B cell (primary cell): ENCODE measurements at regions not wholly inside any gene's neighbourhood (a gene's known extent, or its start where the extent isn't known, plus 50 kb on each side); places are given as distances from the start of the nearest gene placed in this dataset.

Experiments
- ATAC-seq: fragments of 200-7000 bp; cut with Tn5 transposase; one replicate; pipeline ENCODE4 v1.10.0; 2021; ENCODE audit warnings: low read depth, mild to moderate bottlenecking, moderate number of reproducible peaks, moderate library complexity
- CTCF ChIA-PET: fragments of 350-600 bp; sonication (Branson Sonifier 250); formaldehyde crosslinking; loops from one replicate; lab custom pipeline; 2021; ENCODE audit warnings: antibody characterized with exemption, inconsistent platforms; lab: Charles Lee
- POLR2A ChIA-PET: fragments of 350-600 bp; sonication (Branson Sonifier 250); formaldehyde crosslinking; loops from one replicate; lab custom pipeline; 2021; ENCODE audit warnings: antibody characterized with exemption; lab: Charles Lee
- DNase-seq: peaks from one replicate; pipeline ENCODE4 v3.0.0; 2013
- H2AFZ ChIP-seq: 2 replicates; pipeline ENCODE4 v1.6.1; 2012; ENCODE audit warnings: mild to moderate bottlenecking, low read depth, low read length; ENCODE audit not compliant: insufficient read depth, poor library complexity, severe bottlenecking
- H3K27ac ChIP-seq, 2 donors: 1 replicate in 1 of 2; 2 replicates in 1 of 2; pipeline ENCODE4 v1.5.1; 2012 to 2013; ENCODE audit warnings: low read length in 2 of 2, mild to moderate bottlenecking in 2 of 2, moderate library complexity in 1 of 2
- H3K27me3 ChIP-seq, 4 experiments: fragments of 200-600 bp in 1 of 4; sonication (generic) in 1 of 4; replicated peaks in 1 of 4; 1 replicate in 2 of 4; 2 replicates in 2 of 4; pipeline versions ENCODE4 v1.6.1 to v1.7.0; 2013 to 2016; ENCODE audit warnings: low read length in 3 of 4, mild to moderate bottlenecking in 2 of 4, mixed read lengths in 1 of 4, moderate library complexity in 1 of 4; ENCODE audit not compliant: insufficient read depth in 4 of 4, control insufficient read depth in 3 of 4; ENCODE audit errors: control extremely low read depth in 1 of 4
- H3K36me3 ChIP-seq, 2 experiments: replicated peaks in 1 of 2; 1 replicate in 1 of 2; 2 replicates in 1 of 2; pipeline versions ENCODE4 v1.6.1 to v1.7.1; 2013; ENCODE audit warnings: low read length in 1 of 2; ENCODE audit not compliant: insufficient read depth in 2 of 2, control insufficient read depth in 1 of 2; ENCODE audit errors: control extremely low read depth in 1 of 2, extremely low read depth in 1 of 2
- H3K4me1 ChIP-seq, 2 donors: fragments of 200-600 bp in 1 of 2; sonication (generic) in 1 of 2; 1 replicate in 1 of 2; 2 replicates in 1 of 2; pipeline versions ENCODE4 v1.5.1 to v1.6.1; 2013 to 2017; ENCODE audit warnings: low read length in 2 of 2; ENCODE audit not compliant: control insufficient read depth in 2 of 2, insufficient read depth in 2 of 2
- H3K4me2 ChIP-seq: replicated peaks from 2 replicates; pipeline ENCODE3; 2012; ENCODE audit warnings: mild to moderate bottlenecking, low read depth, low read length; ENCODE audit not compliant: poor library complexity, severe bottlenecking
- H3K4me3 ChIP-seq, 5 experiments: fragments of 200-600 bp in 1 of 5; sonication (generic) in 1 of 5; 1 replicate in 3 of 5; 2 replicates in 2 of 5; pipeline versions ENCODE4 v1.5.1 to v1.7.0; 2011 to 2016; ENCODE audit warnings: low read length in 4 of 5, mild to moderate bottlenecking in 4 of 5, low read depth in 2 of 5, control low read depth in 1 of 5, moderate library complexity in 1 of 5; ENCODE audit not compliant: insufficient read depth in 1 of 5; ENCODE audit errors: control extremely low read depth in 1 of 5, extremely low read depth in 1 of 5
- H3K79me2 ChIP-seq: fragments of 200-600 bp; sonication (generic); one replicate; pipeline ENCODE4 v1.6.0; 2016; ENCODE audit warnings: low read length; ENCODE audit not compliant: control insufficient read depth, insufficient read depth
- H3K9ac ChIP-seq: fragments of 200-600 bp; sonication (generic); 2 replicates; pipeline ENCODE4 v1.6.1; 2017; ENCODE audit warnings: mild to moderate bottlenecking, low read length, moderate library complexity
- H3K9me3 ChIP-seq, 3 donors: one replicate each; pipeline versions ENCODE4 v1.6.1 to v1.7.1; 2013; ENCODE audit warnings: low read length in 2 of 3; ENCODE audit not compliant: control insufficient read depth in 2 of 3, insufficient read depth in 1 of 3; ENCODE audit errors: control extremely low read depth in 1 of 3
- H4K20me1 ChIP-seq: 2 replicates; pipeline ENCODE4 v1.6.0; 2012; ENCODE audit warnings: mild to moderate bottlenecking, low read length; ENCODE audit not compliant: insufficient read depth, control insufficient read depth, poor library complexity, severe bottlenecking
- H3K27ac Mint-ChIP-seq: one replicate; pipeline ENCODE4 v1.8.0; 2021; ENCODE audit warnings: mixed read lengths
- H3K27me3 Mint-ChIP-seq: one replicate; pipeline ENCODE4 v1.8.0; 2021; ENCODE audit warnings: mixed read lengths
- H3K4me1 Mint-ChIP-seq: one replicate; pipeline ENCODE4 v1.8.0; 2021; ENCODE audit warnings: mixed read lengths
- H3K4me3 Mint-ChIP-seq: one replicate; pipeline ENCODE4 v1.8.0; 2021; ENCODE audit warnings: mixed read lengths
- H3K9me3 Mint-ChIP-seq: one replicate; pipeline ENCODE4 v1.8.0; 2022; ENCODE audit warnings: mixed read lengths; ENCODE audit not compliant: insufficient read depth
- CTCF ChIP-seq: fragments of 200-600 bp; IDR thresholded peaks from one replicate; pipeline ENCODE4 v1.8.0; 2022; ENCODE audit warnings: antibody characterized with exemption, mild to moderate bottlenecking
- EZH2 ChIP-seq: IDR thresholded peaks from 2 replicates; pipeline ENCODE4 v1.6.1; 2012; ENCODE audit warnings: borderline replicate concordance, low read depth, mild to moderate bottlenecking, moderate library complexity, low read length; ENCODE audit not compliant: insufficient read depth, poor library complexity, severe bottlenecking
- WGBS: methylation state at CpG from one replicate; pipeline ENCODE4 v1.1.5; 2013; ENCODE audit warnings: missing lambda C conversion rate; ENCODE audit not compliant: insufficient coverage; 5-methylcytosine and 5-hydroxymethylcytosine counted together
- intact Hi-C: fragments of 100-400 bp; cut with micrococcal nuclease; formaldehyde crosslinking; loops from one replicate; pipeline ENCODE4 v1.10.0; 2022

DNA sequence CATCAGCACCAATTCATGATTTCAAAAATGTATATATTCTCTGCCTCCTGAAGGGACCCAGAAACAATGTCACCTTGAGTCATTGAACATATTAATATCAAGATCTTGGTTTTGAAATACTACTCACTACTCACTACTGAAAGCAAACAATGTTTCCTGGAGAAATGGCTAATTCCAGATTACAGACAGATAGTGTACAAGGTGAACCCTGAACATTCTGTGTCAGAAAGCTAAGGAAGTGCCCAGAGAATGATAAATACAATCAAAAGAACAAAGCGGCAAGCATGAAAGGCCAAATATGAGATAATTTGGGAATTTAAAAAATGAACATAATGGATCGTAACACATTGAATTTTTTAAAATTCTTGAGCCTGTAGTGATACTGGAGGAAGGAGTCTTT, 101.5 kb upstream of the TENT5A start:
- no peaks in the 10 kb centered on the region for H3K9me3 Mint-ChIP-seq
- no peak overlapping the region for H2AFZ ChIP-seq
- H4K20me1 ChIP-seq: no peaks in the 10 kb centered on the region
- no peak overlapping the region for H3K4me2 ChIP-seq
- WGBS: 83% methylated on average over 1 of the region's 2 CpGs
- DNase-seq: no peak
- no peaks in the 10 kb centered on the region for H3K27me3 ChIP-seq
- ChIA-PET CTCF (no interaction called here), POLR2A (no interaction called here)
- no peak for ATAC-seq
- peaks cover 4% of the 10 kb centered on the region for H3K27me3 Mint-ChIP-seq
- no peaks in the 10 kb centered on the region for H3K4me1 ChIP-seq
- intact Hi-C loops: no loop called here
- peaks cover 0 to 3% (median 0%) of the 10 kb centered on the region in 3 donors for H3K9me3 ChIP-seq
- no peak overlapping the region for H3K9ac ChIP-seq
- H3K27ac ChIP-seq: no peak overlapping the region
- no peaks in the 10 kb centered on the region for H3K4me1 Mint-ChIP-seq
- no peaks in the 10 kb centered on the region for H3K36me3 ChIP-seq
- H3K4me3 Mint-ChIP-seq: no peak overlapping the region
- no peak overlapping the region for H3K27ac Mint-ChIP-seq
- TF ChIP-seq EZH2 (no peak), CTCF (no peak)
- H3K79me2 ChIP-seq: no peaks in the 10 kb centered on the region
- no peak overlapping the region for H3K4me3 ChIP-seq

DNA sequence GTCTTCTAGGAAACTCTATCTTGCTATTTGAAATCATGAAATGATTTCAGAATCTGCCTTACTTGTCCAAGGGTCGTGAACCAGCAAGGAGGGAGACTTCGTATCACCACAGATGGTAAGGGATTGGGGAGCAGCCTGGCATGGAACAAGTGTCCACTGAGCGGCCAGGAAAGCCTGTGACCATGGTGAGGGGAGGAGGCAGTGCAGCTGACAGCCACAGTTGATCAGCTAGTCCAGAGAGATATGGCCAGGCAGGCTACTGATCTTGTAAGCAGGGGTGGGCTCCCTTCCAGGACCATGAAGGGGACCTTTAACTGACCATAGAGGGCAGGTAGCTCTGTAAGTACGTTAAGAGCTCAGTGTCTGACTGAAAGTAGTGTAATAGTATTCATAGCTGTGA, 96.8 kb upstream of the TENT5A start:
- Histone ChIP-seq H3K4me2 (no peak overlapping the region), H3K4me3 (no peak overlapping the region), H4K20me1 (no peaks in the 10 kb centered on the region), H3K36me3 (no peaks in the 10 kb centered on the region), H2AFZ (no peak overlapping the region), H3K79me2 (no peaks in the 10 kb centered on the region), H3K27ac (no peak overlapping the region), H3K9me3 (peaks cover 0 to 3% (median 0%) of the 10 kb centered on the region in 3 donors), H3K4me1 (no peaks in the 10 kb centered on the region), H3K9ac (no peak overlapping the region), H3K27me3 (no peaks in the 10 kb centered on the region)
- Mint-ChIP-seq H3K4me1 (no peaks in the 10 kb centered on the region), H3K27me3 (peaks cover 4% of the 10 kb centered on the region), H3K27ac (no peak overlapping the region), H3K9me3 (no peaks in the 10 kb centered on the region), H3K4me3 (no peak overlapping the region)
- intact Hi-C loops: no loop called here
- no peak for DNase-seq
- TF ChIP-seq EZH2: no peak
- no peak for TF ChIP-seq CTCF
- ChIA-PET CTCF (no interaction called here), POLR2A (no interaction called here)
- 92% methylated on average over 3 of the region's 4 CpGs for WGBS
- no peak for ATAC-seq
